Brain microvascular endothelial cell (primary cell): ENCODE measurements at regions not wholly inside any gene's neighbourhood (a gene's known extent, or its start where the extent isn't known, plus 50 kb on each side); places are given as distances from the start of the nearest gene placed in this dataset.

Experiments used
- DNase-seq: peaks from one replicate; pipeline ENCODE4 v3.0.0-alpha.2; 2020
- H3K27ac ChIP-seq: fragments of 250-450 bp; sonication (Bioruptor Pico); 2 replicates; pipeline ENCODE4 v1.5.1; 2020; ENCODE audit warnings: mild to moderate bottlenecking, moderate library complexity
- H3K27me3 ChIP-seq: fragments of 250-450 bp; sonication (Bioruptor Pico); replicated peaks from 2 replicates; pipeline ENCODE4 v1.5.1; 2020; ENCODE audit warnings: mild to moderate bottlenecking
- H3K36me3 ChIP-seq: fragments of 250-450 bp; sonication (Bioruptor Pico); replicated peaks from 2 replicates; pipeline ENCODE4 v1.5.1; 2020; ENCODE audit warnings: mild to moderate bottlenecking
- H3K4me3 ChIP-seq: 2 replicates; pipeline ENCODE4 v1.5.1; 2011; ENCODE audit warnings: low read depth, mild to moderate bottlenecking, control low read depth, low read length, moderate library complexity
- in situ Hi-C: cut with HindIII; loops from 2 replicates; pipeline ENCODE4 v1.10.0; 2017; ENCODE audit warnings: low sequenced_read_pairs, low pct_ligation_motif_present
- TF ChIP-seq, protein P1 (sequence below): IDR thresholded peaks from 2 replicates; pipeline ENCODE4 v1.5.1; 2011; ENCODE audit warnings: low read depth, mild to moderate bottlenecking, moderate library complexity, low read length, control low read depth, inconsistent platforms; ENCODE audit errors: missing control alignments

DNA sequence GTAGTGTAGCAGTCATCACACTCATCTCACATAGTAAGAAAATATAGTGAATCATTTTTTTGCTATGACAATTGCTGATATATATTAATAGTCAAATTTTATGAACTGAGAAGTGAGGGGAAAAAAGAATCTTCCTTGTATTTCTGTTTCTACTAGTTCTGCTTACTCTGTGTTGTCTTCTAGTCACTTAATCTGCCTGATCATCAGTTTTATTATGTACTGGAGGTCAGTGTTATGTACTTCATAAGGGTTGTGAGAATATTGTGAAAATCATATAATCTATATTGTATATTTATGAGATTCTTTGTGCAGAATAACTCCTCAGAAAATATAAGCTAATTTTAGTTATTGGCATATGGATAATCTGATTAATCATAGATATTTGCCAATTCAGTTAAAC is 546.9 kb upstream of the RIOK2 start:
- Histone ChIP-seq H3K4me3 (no peak overlapping the region), H3K36me3 (no peaks in the 10 kb centered on the region), H3K27ac (no peak overlapping the region), H3K27me3 (no peaks in the 10 kb centered on the region)
- in situ Hi-C loops: no loop called here
- TF ChIP-seq, protein P1, sequence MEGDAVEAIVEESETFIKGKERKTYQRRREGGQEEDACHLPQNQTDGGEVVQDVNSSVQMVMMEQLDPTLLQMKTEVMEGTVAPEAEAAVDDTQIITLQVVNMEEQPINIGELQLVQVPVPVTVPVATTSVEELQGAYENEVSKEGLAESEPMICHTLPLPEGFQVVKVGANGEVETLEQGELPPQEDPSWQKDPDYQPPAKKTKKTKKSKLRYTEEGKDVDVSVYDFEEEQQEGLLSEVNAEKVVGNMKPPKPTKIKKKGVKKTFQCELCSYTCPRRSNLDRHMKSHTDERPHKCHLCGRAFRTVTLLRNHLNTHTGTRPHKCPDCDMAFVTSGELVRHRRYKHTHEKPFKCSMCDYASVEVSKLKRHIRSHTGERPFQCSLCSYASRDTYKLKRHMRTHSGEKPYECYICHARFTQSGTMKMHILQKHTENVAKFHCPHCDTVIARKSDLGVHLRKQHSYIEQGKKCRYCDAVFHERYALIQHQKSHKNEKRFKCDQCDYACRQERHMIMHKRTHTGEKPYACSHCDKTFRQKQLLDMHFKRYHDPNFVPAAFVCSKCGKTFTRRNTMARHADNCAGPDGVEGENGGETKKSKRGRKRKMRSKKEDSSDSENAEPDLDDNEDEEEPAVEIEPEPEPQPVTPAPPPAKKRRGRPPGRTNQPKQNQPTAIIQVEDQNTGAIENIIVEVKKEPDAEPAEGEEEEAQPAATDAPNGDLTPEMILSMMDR: no peak
- DNase-seq: no peak

DNA sequence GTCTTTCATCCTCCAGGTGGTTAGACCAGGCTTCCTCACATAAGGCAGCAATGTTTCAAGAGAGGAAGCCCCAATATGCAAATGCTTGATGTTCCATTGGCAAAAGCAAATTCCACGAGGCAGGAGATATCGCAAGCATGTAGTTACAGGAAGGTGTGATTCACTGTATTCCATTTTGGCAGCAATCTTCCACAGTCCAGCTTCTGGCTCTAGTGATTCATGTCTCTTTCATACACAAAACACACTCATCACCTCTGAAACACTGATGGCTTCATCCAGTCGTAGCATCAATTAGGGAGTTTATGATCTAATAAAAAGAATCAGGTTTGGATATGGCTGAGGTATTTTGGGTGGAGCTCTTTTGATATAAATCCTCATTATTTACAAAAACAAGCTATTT is 552.2 kb upstream of the RIOK2 start:
- Histone ChIP-seq H3K27ac (no peak overlapping the region), H3K4me3 (no peak overlapping the region), H3K36me3 (no peaks in the 10 kb centered on the region), H3K27me3 (no peaks in the 10 kb centered on the region)
- TF ChIP-seq, protein P1: no peak
- peak; percentile 84 for DNase-seq
- in situ Hi-C loops: no loop called here

DNA sequence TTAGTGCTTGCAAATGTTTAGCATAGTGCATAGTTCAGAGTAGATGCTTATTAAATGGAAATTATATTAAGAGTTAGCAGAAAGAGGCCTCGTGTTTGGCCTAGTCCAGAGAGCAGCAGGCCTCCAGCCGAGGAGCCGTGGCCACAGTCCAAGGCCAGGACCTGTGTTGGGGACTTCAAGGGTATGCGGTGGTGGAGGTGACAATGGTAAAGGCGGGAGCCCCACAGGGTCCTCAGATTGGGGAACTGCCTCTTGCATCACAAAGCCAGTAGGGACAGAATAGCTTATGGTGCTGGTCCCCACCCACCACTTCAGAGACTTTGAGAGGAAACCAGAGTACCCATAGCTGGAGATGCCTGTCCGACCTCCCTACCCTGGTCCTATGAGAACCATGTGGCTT is 554.6 kb upstream of the RIOK2 start:
- no peak overlapping the region for H3K27ac ChIP-seq
- no peaks in the 10 kb centered on the region for H3K36me3 ChIP-seq
- no peak for DNase-seq
- TF ChIP-seq, protein P1: no peak
- no peak overlapping the region for H3K4me3 ChIP-seq
- H3K27me3 ChIP-seq: no peaks in the 10 kb centered on the region
- in situ Hi-C loops: no loop called here

DNA sequence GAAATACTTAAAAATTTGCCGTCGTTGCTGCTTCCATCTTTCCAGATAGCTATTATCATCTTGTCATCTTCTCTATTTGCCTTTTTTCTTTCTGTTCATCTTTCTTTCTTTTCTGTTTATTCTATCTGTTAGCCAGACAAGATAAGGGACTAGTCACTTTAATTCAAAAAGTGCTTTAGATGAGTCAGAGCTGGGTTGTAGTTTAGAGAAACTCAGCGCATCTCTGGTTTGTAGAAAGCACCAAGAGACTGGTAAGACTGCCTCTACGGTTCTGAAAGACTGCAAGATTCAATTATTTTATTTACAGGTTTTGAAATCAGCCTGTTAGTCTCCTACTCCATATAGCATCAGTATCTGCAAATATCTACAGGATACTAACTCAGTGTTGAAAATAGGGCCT is 562.8 kb upstream of the RIOK2 start:
- TF ChIP-seq, protein P1: no peak
- Histone ChIP-seq H3K27me3 (no peaks in the 10 kb centered on the region), H3K4me3 (no peak overlapping the region), H3K36me3 (no peaks in the 10 kb centered on the region), H3K27ac (no peak overlapping the region)
- DNase-seq: peak; percentile 7
- in situ Hi-C loops: no loop called here

DNA sequence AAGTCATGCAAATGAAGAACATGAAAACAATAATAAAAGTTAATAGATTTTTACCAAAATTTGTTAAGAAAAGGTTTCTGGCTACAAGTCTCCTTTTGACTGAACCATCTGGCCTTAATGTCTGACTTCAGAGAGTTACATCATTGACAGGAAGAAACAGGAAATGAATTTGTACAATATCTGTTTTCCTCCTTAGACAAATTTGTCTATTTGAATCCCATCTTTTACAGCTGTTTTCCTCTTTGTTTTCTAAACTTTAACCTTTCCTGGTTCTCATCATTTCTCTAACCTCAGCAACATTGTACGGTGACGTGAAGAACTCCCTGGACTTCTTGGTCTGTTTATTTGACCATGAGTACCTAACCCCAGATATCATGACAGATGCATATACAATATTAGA is 567.5 kb upstream of the RIOK2 start:
- TF ChIP-seq, protein P1: no peak

DNA sequence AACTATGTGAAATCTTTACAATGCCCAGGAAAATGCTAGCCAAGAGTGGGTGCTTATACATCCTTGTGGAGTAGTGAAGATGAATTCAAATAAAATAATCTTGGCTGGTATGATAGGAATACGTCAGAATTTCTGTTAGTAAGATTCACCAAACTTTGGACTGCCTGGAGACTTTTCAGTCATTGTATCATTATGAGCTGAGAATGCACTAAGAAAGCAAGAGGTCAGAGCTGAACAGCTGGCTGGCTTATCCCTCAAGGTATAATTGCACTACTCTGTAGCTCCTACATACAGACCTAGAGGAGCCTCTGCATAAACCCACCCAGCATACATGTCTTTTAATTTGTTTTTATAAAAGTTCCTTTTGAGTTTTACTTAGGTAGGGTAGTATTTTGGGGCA is 568.5 kb upstream of the RIOK2 start:
- TF ChIP-seq, protein P1: no peak
- in situ Hi-C loops: no loop called here
- Histone ChIP-seq H3K4me3 (no peak overlapping the region), H3K27ac (no peak overlapping the region), H3K36me3 (no peaks in the 10 kb centered on the region), H3K27me3 (no peaks in the 10 kb centered on the region)
- no peak for DNase-seq

More for the DNA sequence above, 567.5 kb upstream of the RIOK2 start:
- in situ Hi-C loops: no loop called here
- no peak for DNase-seq
- Histone ChIP-seq H3K27me3 (no peaks in the 10 kb centered on the region), H3K36me3 (no peaks in the 10 kb centered on the region), H3K27ac (no peak overlapping the region), H3K4me3 (no peak overlapping the region)
